ENCODE measurements at regions not wholly inside any gene's neighbourhood (a gene's known extent, or its start where the extent isn't known, plus 50 kb on each side); places are given as distances from the start of the nearest gene placed in this dataset.

- TF ChIP-seq POLR2A (IDR thresholded peaks at IDR 0.05; ENCODE audit: low read depth, low read length) (no peak), GATA2 (IDR thresholded peaks at IDR 0.05; ENCODE audit: insufficient read depth, insufficient read length, low read depth, low read length) (no peak), MYC (IDR thresholded peaks at IDR 0.05; ENCODE audit: low read depth, low read length) (no peak), JUN (IDR thresholded peaks at IDR 0.05; ENCODE audit: borderline replicate concordance, insufficient read depth, insufficient read length, low read depth) (no peak), CTCF (IDR thresholded peaks at IDR 0.05; ENCODE audit: extremely low read depth in 1 of 2, insufficient read depth in 1 of 2, low read depth in 1 of 2, low read length in 2 of 2) (no peak), MAX (IDR thresholded peaks at IDR 0.05; ENCODE audit: insufficient read depth, insufficient read length) (no peak), POLR2AphosphoS5 (IDR thresholded peaks at IDR 0.05; ENCODE audit: insufficient read depth, low read depth, low read length) (no peak), EZH2 (IDR thresholded peaks at IDR 0.05; ENCODE audit: borderline replicate concordance, low read depth, low read length, severe bottlenecking) (no peak), FOS (IDR thresholded peaks at IDR 0.05; ENCODE audit: borderline replicate concordance, insufficient read depth, low read length) (no peak)
- H2AFZ ChIP-seq (ENCODE audit: low read depth, low read length) = no peak overlapping the region
- FAIRE-seq (no peak), DNase-seq (ENCODE audit: low read depth, low spot score) (no peak)
- no TSS peak for BruUV-seq (replicated peaks)
- H3K79me2 ChIP-seq (ENCODE audit: control insufficient read depth, insufficient read depth, low read length) = no peaks in the 10 kb centered on the region
- H3K4me2 ChIP-seq (ENCODE audit: insufficient read depth, low read length) = no peak overlapping the region
- dilution Hi-C loops (cut with MboI; ENCODE audit: extremely low pct_ligation_motif_present, low sequenced_read_pairs) (no loop called here), intact Hi-C loops (cut with micrococcal nuclease) (no loop called here)
- no peak overlapping the region for H3K27ac ChIP-seq (ENCODE audit: insufficient read depth, low read depth, low read length)
- no peaks in the 10 kb centered on the region for H3K4me1 ChIP-seq (ENCODE audit: control insufficient read depth, extremely low read depth, insufficient read depth, low read length)
- H3K36me3 ChIP-seq (ENCODE audit: control insufficient read depth in 2 of 2, extremely low read depth in 1 of 2, insufficient read depth in 2 of 2, low read length in 2 of 2) = no peaks in the 10 kb centered on the region
- no peak overlapping the region for H3K4me3 ChIP-seq (replicated peaks in 1 of 3; ENCODE audit: insufficient read depth in 1 of 3, low read depth in 1 of 3, low read length in 3 of 3)
- H4K20me1 ChIP-seq (replicated peaks; ENCODE audit: control insufficient read depth, extremely low read depth, insufficient read depth, low read length) = no peaks in the 10 kb centered on the region
- H3K27me3 ChIP-seq (ENCODE audit: control insufficient read depth in 2 of 2, insufficient read depth in 2 of 2, low read length in 2 of 2) = no peaks in the 10 kb centered on the region
- H3K9me3 ChIP-seq (replicated peaks; ENCODE audit: control insufficient read depth, insufficient read depth, low read length) = no peaks in the 10 kb centered on the region
- no peaks in the 10 kb centered on the region for H3K9me1 ChIP-seq (replicated peaks; ENCODE audit: control insufficient read depth, extremely low read depth, insufficient read depth, low read length)
- no peak overlapping the region for H3K9ac ChIP-seq (replicated peaks; ENCODE audit: extremely low read depth, insufficient read depth, low read length)
- ChIA-PET CTCF (interaction anchor here (1.2 to 1.3 kb wide), 2 partner anchors 17 to 367 kb away, joined by 4 read pairs; no protein-coding TSS in a partner anchor), POLR2A (no interaction called here)
Observed at GRCh38 chr4:54593795-54594322, 63.9 kb upstream of the KIT start.
